ENCODE measurements at regions not wholly inside any gene's neighbourhood (a gene's known extent, or its start where the extent isn't known, plus 50 kb on each side); places are given as distances from the start of the nearest gene placed in this dataset.

- H3K4me3 ChIP-seq (ENCODE audit: low read depth, low read length, poor library complexity, severe bottlenecking): no peak overlapping the region
- BruUV-seq (replicated peaks): no TSS peak
- H3K79me2 ChIP-seq (ENCODE audit: insufficient read depth, low read depth, low read length): no peaks in the 10 kb centered on the region
- H2AFZ ChIP-seq (ENCODE audit: low read length): no peak overlapping the region
- H3K4me1 ChIP-seq (ENCODE audit: insufficient read depth, low read length, poor library complexity, severe bottlenecking): no peaks in the 10 kb centered on the region
- POLR2A ChIA-PET: no interaction called here
- H3K4me2 ChIP-seq (ENCODE audit: low read length): no peak overlapping the region
- no peak overlapping the region for H3K27ac ChIP-seq (ENCODE audit: low read depth, low read length, poor library complexity, severe bottlenecking)
- CTCF ChIA-PET (ENCODE audit: unreplicated experiment): no interaction called here
- no peaks in the 10 kb centered on the region for H3K9me2 ChIP-seq (ENCODE audit: insufficient read depth, low read length)
- no peaks in the 10 kb centered on the region for H3K36me3 ChIP-seq (ENCODE audit: insufficient read depth, low read length)
- DNase-seq (ENCODE audit: low spot score): no peak
- TF ChIP-seq EZH2phosphoT487 (IDR thresholded peaks at IDR 0.05; ENCODE audit: borderline replicate concordance, low read depth, low read length) (no peak), CTCF (conservative IDR thresholded peaks at IDR 0.05; ENCODE audit: low read length) (no peak)
- no peaks in the 10 kb centered on the region for H4K20me1 ChIP-seq (ENCODE audit: insufficient read depth, low read length)
- intact Hi-C loops (cut with micrococcal nuclease; ENCODE audit: unreplicated experiment): no loop called here
- H3K9me3 ChIP-seq (ENCODE audit: low read length): no peaks in the 10 kb centered on the region
Measured at GRCh38 chrX:117010243-117010642, 547.5 kb upstream of the CT83 start.

- Histone ChIP-seq H2AFZ (ENCODE audit: low read length) (no peak overlapping the region), H3K4me2 (ENCODE audit: low read length) (no peak overlapping the region), H3K27ac (ENCODE audit: low read depth, low read length, poor library complexity, severe bottlenecking) (no peak overlapping the region), H3K4me3 (ENCODE audit: low read depth, low read length, poor library complexity, severe bottlenecking) (no peak overlapping the region), H3K36me3 (ENCODE audit: insufficient read depth, low read length) (no peaks in the 10 kb centered on the region), H3K9me2 (ENCODE audit: insufficient read depth, low read length) (no peaks in the 10 kb centered on the region), H3K4me1 (ENCODE audit: insufficient read depth, low read length, poor library complexity, severe bottlenecking) (no peaks in the 10 kb centered on the region), H4K20me1 (ENCODE audit: insufficient read depth, low read length) (no peaks in the 10 kb centered on the region), H3K79me2 (ENCODE audit: insufficient read depth, low read depth, low read length) (no peaks in the 10 kb centered on the region), H3K9me3 (ENCODE audit: low read length) (no peaks in the 10 kb centered on the region)
- TF ChIP-seq EZH2phosphoT487 (IDR thresholded peaks at IDR 0.05; ENCODE audit: borderline replicate concordance, low read depth, low read length): no peak
- no TSS peak for BruUV-seq (replicated peaks)
- ChIA-PET POLR2A (no interaction called here), CTCF (ENCODE audit: unreplicated experiment) (no interaction called here)
- intact Hi-C loops (cut with micrococcal nuclease; ENCODE audit: unreplicated experiment): no loop called here
- DNase-seq (ENCODE audit: low spot score): no peak
Measured at GRCh38 chrX:117002981-117003380, 540.2 kb upstream of the CT83 start.

DNA sequence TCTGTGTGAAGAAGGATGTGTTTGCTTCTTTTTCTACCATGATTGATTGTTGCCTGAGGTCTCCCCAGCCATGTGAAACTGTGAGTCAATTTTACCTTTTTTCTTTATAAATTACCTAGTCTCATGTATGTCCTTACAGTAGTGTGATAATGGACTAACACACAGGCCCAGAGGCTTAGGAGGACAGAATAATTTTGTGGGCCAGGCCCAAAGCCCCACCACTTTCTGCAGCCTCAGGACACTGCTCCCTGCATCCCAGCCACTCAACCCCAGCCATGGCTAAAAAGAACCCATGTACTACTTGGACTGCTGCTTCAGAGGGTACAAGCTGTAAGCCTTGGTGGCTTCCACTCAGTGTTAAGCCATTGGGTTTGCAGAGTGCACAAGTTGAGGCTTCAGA is 512.7 kb upstream of the CT83 start:
- Histone ChIP-seq H3K27ac (ENCODE audit: low read depth, low read length, poor library complexity, severe bottlenecking) (no peak overlapping the region), H3K79me2 (ENCODE audit: insufficient read depth, low read depth, low read length) (no peaks in the 10 kb centered on the region), H2AFZ (ENCODE audit: low read length) (no peak overlapping the region), H3K9me3 (ENCODE audit: low read length) (no peaks in the 10 kb centered on the region), H3K36me3 (ENCODE audit: insufficient read depth, low read length) (no peaks in the 10 kb centered on the region), H3K9me2 (ENCODE audit: insufficient read depth, low read length) (no peaks in the 10 kb centered on the region), H3K4me3 (ENCODE audit: low read depth, low read length, poor library complexity, severe bottlenecking) (no peak overlapping the region), H4K20me1 (ENCODE audit: insufficient read depth, low read length) (no peaks in the 10 kb centered on the region), H3K4me2 (ENCODE audit: low read length) (no peak overlapping the region), H3K4me1 (ENCODE audit: insufficient read depth, low read length, poor library complexity, severe bottlenecking) (no peaks in the 10 kb centered on the region)
- CTCF ChIA-PET (ENCODE audit: unreplicated experiment): no interaction called here
- TF ChIP-seq EZH2phosphoT487 (IDR thresholded peaks at IDR 0.05; ENCODE audit: borderline replicate concordance, low read depth, low read length) (no peak), CTCF (conservative IDR thresholded peaks at IDR 0.05; ENCODE audit: low read length) (no peak)
- BruUV-seq (replicated peaks): no TSS peak
- no peak for DNase-seq (ENCODE audit: low spot score)
- intact Hi-C loops (cut with micrococcal nuclease; ENCODE audit: unreplicated experiment): no loop called here
- POLR2A ChIA-PET: no interaction called here
